ENCODE measurements at regions not wholly inside any gene's neighbourhood (a gene's known extent, or its start where the extent isn't known, plus 50 kb on each side); places are given as distances from the start of the nearest gene placed in this dataset.

DNA sequence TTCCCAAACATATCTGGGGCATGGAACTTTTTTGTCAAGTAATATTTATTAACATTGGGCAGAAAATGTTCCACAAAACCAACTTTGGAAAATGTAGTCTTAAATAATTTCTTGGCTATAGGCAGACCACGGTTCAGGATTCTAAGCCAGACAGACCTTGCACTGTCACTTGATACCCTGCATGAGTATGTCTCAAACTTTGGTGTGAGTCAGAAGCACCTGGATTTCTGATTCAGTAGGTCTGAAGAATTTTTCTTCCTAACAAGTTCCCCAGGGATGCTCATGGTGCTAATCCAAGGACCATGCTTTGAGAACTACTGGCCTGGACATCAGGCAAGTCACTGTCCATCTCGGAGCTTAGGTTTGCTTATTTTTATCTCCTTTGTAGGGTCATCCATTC is 562.0 kb downstream of the PLPP3 start:
- ChIA-PET CTCF (no interaction called here), POLR2A (no interaction called here)
- no peak for TF ChIP-seq SP1 (CRISPR knock-in tag; conservative IDR thresholded peaks at IDR 0.05)
- TF ChIP-seq, protein P1, sequence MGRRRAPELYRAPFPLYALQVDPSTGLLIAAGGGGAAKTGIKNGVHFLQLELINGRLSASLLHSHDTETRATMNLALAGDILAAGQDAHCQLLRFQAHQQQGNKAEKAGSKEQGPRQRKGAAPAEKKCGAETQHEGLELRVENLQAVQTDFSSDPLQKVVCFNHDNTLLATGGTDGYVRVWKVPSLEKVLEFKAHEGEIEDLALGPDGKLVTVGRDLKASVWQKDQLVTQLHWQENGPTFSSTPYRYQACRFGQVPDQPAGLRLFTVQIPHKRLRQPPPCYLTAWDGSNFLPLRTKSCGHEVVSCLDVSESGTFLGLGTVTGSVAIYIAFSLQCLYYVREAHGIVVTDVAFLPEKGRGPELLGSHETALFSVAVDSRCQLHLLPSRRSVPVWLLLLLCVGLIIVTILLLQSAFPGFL (CRISPR knock-in tag; IDR thresholded peaks at IDR 0.05; ENCODE audit: borderline replicate concordance), result no peak
- no peak for TF ChIP-seq NFATC4 (CRISPR knock-in tag; IDR thresholded peaks at IDR 0.05)
- TF ChIP-seq, protein P2, sequence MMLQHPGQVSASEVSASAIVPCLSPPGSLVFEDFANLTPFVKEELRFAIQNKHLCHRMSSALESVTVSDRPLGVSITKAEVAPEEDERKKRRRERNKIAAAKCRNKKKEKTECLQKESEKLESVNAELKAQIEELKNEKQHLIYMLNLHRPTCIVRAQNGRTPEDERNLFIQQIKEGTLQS (CRISPR knock-in tag; conservative IDR thresholded peaks at IDR 0.05), result no peak
- TF ChIP-seq NR3C1 (CRISPR knock-in tag; conservative IDR thresholded peaks at IDR 0.05; ENCODE audit: low read depth), result no peak
- no peak for TF ChIP-seq GRHL2 (CRISPR knock-in tag; IDR thresholded peaks at IDR 0.05; ENCODE audit: insufficient replicate concordance, severe bottlenecking)
- TF ChIP-seq PRRX2 (CRISPR knock-in tag; IDR thresholded peaks at IDR 0.05), result no peak
- no peak for TF ChIP-seq ZNF138 (CRISPR knock-in tag; conservative IDR thresholded peaks at IDR 0.05)
- TF ChIP-seq TEAD4 (CRISPR knock-in tag; IDR thresholded peaks at IDR 0.05), result no peak
- TF ChIP-seq KAT7 (CRISPR knock-in tag; IDR thresholded peaks at IDR 0.05; ENCODE audit: borderline replicate concordance), result no peak
- no peak for TF ChIP-seq ZNF232 (CRISPR knock-in tag; IDR thresholded peaks at IDR 0.05)
- TF ChIP-seq ATF1 (CRISPR knock-in tag; IDR thresholded peaks at IDR 0.05), result no peak
- TF ChIP-seq ZNF219 (CRISPR knock-in tag; IDR thresholded peaks at IDR 0.05; ENCODE audit: borderline replicate concordance), result no peak
- TF ChIP-seq ETV6 (CRISPR knock-in tag; IDR thresholded peaks at IDR 0.05), result no peak
- TF ChIP-seq RELA (CRISPR knock-in tag; IDR thresholded peaks at IDR 0.05; ENCODE audit: borderline replicate concordance), result no peak
- TF ChIP-seq CREB1 (CRISPR knock-in tag; IDR thresholded peaks at IDR 0.05), result no peak
- no peak for TF ChIP-seq JUN (CRISPR knock-in tag; IDR thresholded peaks at IDR 0.05)
- TF ChIP-seq ZBTB21 (CRISPR knock-in tag; IDR thresholded peaks at IDR 0.05; ENCODE audit: borderline replicate concordance), result no peak
- Mint-ChIP-seq H3K4me3 (no peak overlapping the region), H3K36me3 (no peaks in the 10 kb centered on the region), H3K27ac (no peak overlapping the region), H3K4me1 (no peaks in the 10 kb centered on the region), H3K27me3 (ENCODE audit: low read depth) (peaks cover 8% of the 10 kb centered on the region), H3K9me3 (peaks cover 28% of the 10 kb centered on the region)
- DNase-seq (ENCODE audit: low spot score), result no peak
- ATAC-seq, result no peak

DNA sequence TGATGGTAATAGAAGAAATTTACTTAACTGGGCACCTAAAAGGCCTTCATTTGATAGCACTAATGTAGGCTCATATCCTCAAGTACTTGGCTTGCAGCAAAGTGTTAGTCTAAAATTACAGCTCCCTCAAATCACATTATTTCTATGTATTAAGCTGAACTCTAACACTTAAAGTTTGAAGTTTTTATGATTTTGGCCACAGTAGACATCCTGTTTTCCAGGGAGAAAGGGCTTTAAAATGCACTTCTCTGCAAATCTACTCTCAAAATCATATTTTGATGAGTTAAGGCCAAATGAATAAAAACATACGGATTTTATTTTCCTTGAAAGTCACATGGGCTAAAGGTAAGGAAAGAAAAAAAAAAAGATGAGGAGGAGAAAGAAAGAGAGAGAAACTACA is 575.5 kb downstream of the PLPP3 start:
- ATAC-seq (no peak), DNase-seq (ENCODE audit: low spot score) (no peak)
- H3K4me1 Mint-ChIP-seq, result no peaks in the 10 kb centered on the region
- H3K27ac Mint-ChIP-seq, result no peak overlapping the region
- ChIA-PET POLR2A (no interaction called here), CTCF (no interaction called here)
- TF ChIP-seq ZNF396 (CRISPR knock-in tag; IDR thresholded peaks at IDR 0.05; ENCODE audit: borderline replicate concordance), result no peak
- TF ChIP-seq, protein P3, sequence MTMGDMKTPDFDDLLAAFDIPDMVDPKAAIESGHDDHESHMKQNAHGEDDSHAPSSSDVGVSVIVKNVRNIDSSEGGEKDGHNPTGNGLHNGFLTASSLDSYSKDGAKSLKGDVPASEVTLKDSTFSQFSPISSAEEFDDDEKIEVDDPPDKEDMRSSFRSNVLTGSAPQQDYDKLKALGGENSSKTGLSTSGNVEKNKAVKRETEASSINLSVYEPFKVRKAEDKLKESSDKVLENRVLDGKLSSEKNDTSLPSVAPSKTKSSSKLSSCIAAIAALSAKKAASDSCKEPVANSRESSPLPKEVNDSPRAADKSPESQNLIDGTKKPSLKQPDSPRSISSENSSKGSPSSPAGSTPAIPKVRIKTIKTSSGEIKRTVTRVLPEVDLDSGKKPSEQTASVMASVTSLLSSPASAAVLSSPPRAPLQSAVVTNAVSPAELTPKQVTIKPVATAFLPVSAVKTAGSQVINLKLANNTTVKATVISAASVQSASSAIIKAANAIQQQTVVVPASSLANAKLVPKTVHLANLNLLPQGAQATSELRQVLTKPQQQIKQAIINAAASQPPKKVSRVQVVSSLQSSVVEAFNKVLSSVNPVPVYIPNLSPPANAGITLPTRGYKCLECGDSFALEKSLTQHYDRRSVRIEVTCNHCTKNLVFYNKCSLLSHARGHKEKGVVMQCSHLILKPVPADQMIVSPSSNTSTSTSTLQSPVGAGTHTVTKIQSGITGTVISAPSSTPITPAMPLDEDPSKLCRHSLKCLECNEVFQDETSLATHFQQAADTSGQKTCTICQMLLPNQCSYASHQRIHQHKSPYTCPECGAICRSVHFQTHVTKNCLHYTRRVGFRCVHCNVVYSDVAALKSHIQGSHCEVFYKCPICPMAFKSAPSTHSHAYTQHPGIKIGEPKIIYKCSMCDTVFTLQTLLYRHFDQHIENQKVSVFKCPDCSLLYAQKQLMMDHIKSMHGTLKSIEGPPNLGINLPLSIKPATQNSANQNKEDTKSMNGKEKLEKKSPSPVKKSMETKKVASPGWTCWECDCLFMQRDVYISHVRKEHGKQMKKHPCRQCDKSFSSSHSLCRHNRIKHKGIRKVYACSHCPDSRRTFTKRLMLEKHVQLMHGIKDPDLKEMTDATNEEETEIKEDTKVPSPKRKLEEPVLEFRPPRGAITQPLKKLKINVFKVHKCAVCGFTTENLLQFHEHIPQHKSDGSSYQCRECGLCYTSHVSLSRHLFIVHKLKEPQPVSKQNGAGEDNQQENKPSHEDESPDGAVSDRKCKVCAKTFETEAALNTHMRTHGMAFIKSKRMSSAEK (CRISPR knock-in tag; IDR thresholded peaks at IDR 0.05; ENCODE audit: borderline replicate concordance), result no peak
- TF ChIP-seq MYBL2 (CRISPR knock-in tag; IDR thresholded peaks at IDR 0.05), result no peak
- TF ChIP-seq, protein P4, sequence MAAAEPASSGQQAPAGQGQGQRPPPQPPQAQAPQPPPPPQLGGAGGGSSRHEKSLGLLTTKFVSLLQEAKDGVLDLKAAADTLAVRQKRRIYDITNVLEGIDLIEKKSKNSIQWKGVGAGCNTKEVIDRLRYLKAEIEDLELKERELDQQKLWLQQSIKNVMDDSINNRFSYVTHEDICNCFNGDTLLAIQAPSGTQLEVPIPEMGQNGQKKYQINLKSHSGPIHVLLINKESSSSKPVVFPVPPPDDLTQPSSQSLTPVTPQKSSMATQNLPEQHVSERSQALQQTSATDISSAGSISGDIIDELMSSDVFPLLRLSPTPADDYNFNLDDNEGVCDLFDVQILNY (CRISPR knock-in tag; IDR thresholded peaks at IDR 0.05), result no peak
- no peak for TF ChIP-seq ELF4 (CRISPR knock-in tag; IDR thresholded peaks at IDR 0.05; ENCODE audit: low read depth)
- TF ChIP-seq, protein P5, sequence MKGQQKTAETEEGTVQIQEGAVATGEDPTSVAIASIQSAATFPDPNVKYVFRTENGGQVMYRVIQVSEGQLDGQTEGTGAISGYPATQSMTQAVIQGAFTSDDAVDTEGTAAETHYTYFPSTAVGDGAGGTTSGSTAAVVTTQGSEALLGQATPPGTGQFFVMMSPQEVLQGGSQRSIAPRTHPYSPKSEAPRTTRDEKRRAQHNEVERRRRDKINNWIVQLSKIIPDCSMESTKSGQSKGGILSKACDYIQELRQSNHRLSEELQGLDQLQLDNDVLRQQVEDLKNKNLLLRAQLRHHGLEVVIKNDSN (CRISPR knock-in tag; IDR thresholded peaks at IDR 0.05), result no peak
- TF ChIP-seq, protein P6, sequence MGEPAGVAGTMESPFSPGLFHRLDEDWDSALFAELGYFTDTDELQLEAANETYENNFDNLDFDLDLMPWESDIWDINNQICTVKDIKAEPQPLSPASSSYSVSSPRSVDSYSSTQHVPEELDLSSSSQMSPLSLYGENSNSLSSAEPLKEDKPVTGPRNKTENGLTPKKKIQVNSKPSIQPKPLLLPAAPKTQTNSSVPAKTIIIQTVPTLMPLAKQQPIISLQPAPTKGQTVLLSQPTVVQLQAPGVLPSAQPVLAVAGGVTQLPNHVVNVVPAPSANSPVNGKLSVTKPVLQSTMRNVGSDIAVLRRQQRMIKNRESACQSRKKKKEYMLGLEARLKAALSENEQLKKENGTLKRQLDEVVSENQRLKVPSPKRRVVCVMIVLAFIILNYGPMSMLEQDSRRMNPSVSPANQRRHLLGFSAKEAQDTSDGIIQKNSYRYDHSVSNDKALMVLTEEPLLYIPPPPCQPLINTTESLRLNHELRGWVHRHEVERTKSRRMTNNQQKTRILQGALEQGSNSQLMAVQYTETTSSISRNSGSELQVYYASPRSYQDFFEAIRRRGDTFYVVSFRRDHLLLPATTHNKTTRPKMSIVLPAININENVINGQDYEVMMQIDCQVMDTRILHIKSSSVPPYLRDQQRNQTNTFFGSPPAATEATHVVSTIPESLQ (CRISPR knock-in tag; IDR thresholded peaks at IDR 0.05), result no peak
- TF ChIP-seq, protein P7, sequence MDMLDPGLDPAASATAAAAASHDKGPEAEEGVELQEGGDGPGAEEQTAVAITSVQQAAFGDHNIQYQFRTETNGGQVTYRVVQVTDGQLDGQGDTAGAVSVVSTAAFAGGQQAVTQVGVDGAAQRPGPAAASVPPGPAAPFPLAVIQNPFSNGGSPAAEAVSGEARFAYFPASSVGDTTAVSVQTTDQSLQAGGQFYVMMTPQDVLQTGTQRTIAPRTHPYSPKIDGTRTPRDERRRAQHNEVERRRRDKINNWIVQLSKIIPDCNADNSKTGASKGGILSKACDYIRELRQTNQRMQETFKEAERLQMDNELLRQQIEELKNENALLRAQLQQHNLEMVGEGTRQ (CRISPR knock-in tag; IDR thresholded peaks at IDR 0.05), result no peak
- H3K4me3 Mint-ChIP-seq, result no peak overlapping the region
- H3K9me3 Mint-ChIP-seq, result 0 out of 2 replicates have a peak, but pooled peaks cover 2% of the 10 kb centered on the region
- H3K27me3 Mint-ChIP-seq (ENCODE audit: low read depth), result no peaks in the 10 kb centered on the region
- H3K36me3 Mint-ChIP-seq, result no peaks in the 10 kb centered on the region
